H1 (cell line): ENCODE measurements at regions not wholly inside any gene's neighbourhood (a gene's known extent, or its start where the extent isn't known, plus 50 kb on each side); places are given as distances from the start of the nearest gene placed in this dataset.

Source experiments
- CBX5 ChIP-seq: fragments of 300-800, 300-1000 bp; sonication (generic); IDR thresholded peaks from 2 replicates; pipeline ENCODE4 v1.7.1; 2016; ENCODE audit warnings: antibody characterized with exemption, low read length, low read depth
- CHD7 ChIP-seq: fragments of 300-600 bp; sonication (generic); IDR thresholded peaks from 2 replicates; pipeline ENCODE4 v1.7.1; 2012; ENCODE audit warnings: low read length, moderate library complexity, mild to moderate bottlenecking, inconsistent platforms; ENCODE audit not compliant: insufficient replicate concordance
- PHF8 ChIP-seq: fragments of 200-600 bp; sonication (generic); conservative IDR thresholded peaks from 2 replicates; pipeline ENCODE4 v1.7.1; 2012; ENCODE audit warnings: low read depth, mild to moderate bottlenecking, inconsistent platforms, low read length, moderate library complexity
- TAF7 ChIP-seq: optimal IDR thresholded peaks from 2 replicates; pipeline ENCODE3; 2011; ENCODE audit warnings: low read depth, mild to moderate bottlenecking, inconsistent platforms, low read length, moderate library complexity, borderline replicate concordance

GRCh38 chr21:28447462-28447861 is 545.2 kb downstream of the LTN1 start (continued):
- TF ChIP-seq CHD7 (no peak), CBX5 (no peak), TAF7 (no peak), PHF8 (no peak)
